Naive thymus-derived CD8-positive, alpha-beta T cell (primary cell): ENCODE measurements at regions not wholly inside any gene's neighbourhood (a gene's known extent, or its start where the extent isn't known, plus 50 kb on each side); places are given as distances from the start of the nearest gene placed in this dataset.

ENCODE experiments used
- ATAC-seq, 2 donors: fragments of 150-1000 bp; cut with Tn5 transposase in 1 of 2; sonication (Bioruptor Pico), chemical (Tn5 transposase) in 1 of 2; 1 replicate in 1 of 2; 2 replicates in 1 of 2; pipeline ENCODE4 v1.10.0; 2021; ENCODE audit warnings: mild to moderate bottlenecking in 2 of 2, moderate library complexity in 2 of 2
- POLR2A ChIA-PET: fragments of 350-600 bp; sonication (Branson Sonifier 250); formaldehyde crosslinking; loops from one replicate; lab custom pipeline; 2021; ENCODE audit warnings: antibody characterized with exemption; lab: Charles Lee
- DNase-seq, 10 donors: peaks; one replicate each; pipeline versions ENCODE4 v3.0.0 to v3.0.0-alpha.2; 2020 to 2022
- H3K27ac Mint-ChIP-seq, 10 donors: one replicate each; pipeline ENCODE4 v1.8.0; 2020 to 2022; ENCODE audit warnings: mild to moderate bottlenecking in 10 of 10, mixed read lengths in 10 of 10, moderate library complexity in 4 of 10, inconsistent platforms in 1 of 10
- H3K27me3 Mint-ChIP-seq, 5 donors: one replicate each; pipeline ENCODE4 v1.8.0; 2021 to 2022; ENCODE audit warnings: mixed read lengths in 5 of 5
- H3K36me3 Mint-ChIP-seq, 3 donors: one replicate each; pipeline ENCODE4 v1.8.0; 2020 to 2022; ENCODE audit warnings: mixed read lengths in 3 of 3, mild to moderate bottlenecking in 2 of 3, inconsistent platforms in 1 of 3
- H3K4me1 Mint-ChIP-seq, 4 donors: one replicate each; pipeline ENCODE4 v1.8.0; 2021 to 2022; ENCODE audit warnings: mixed read lengths in 4 of 4
- H3K4me3 Mint-ChIP-seq, 10 donors: one replicate each; pipeline ENCODE4 v1.8.0; 2020 to 2022; ENCODE audit warnings: mild to moderate bottlenecking in 10 of 10, mixed read lengths in 10 of 10, moderate library complexity in 6 of 10, inconsistent platforms in 1 of 10
- H3K9me3 Mint-ChIP-seq, 9 donors: one replicate each; pipeline ENCODE4 v1.8.0; 2020 to 2022; ENCODE audit warnings: mixed read lengths in 9 of 9, mild to moderate bottlenecking in 3 of 9, inconsistent platforms in 1 of 9, moderate library complexity in 1 of 9

DNA sequence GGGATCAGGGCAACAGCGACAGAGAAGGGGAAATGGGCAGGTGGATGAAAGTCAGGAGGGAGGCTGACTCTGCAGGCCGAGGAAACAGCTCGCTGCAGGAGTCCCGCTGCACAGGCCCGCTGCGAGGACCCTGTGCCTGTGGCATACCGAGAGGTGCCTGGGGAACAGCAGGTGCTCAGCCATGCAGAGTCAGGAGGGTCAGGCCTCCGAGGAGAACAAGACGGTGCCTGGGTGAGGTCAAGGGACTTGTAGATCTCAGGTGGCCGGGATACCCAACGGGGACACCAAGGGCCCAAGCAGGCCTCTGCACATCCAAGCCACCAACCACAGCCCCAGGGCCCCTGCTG is 67.5 kb downstream of the NCOR2 start:
- POLR2A ChIA-PET = no interaction called here
- peak overlapping the region in 3 of 10 donors; percentile 67 to 88 (median 82) for H3K27ac Mint-ChIP-seq
- no peak for ATAC-seq
- H3K9me3 Mint-ChIP-seq = no peaks in the 10 kb centered on the region
- no peak overlapping the region for H3K4me3 Mint-ChIP-seq
- H3K36me3 Mint-ChIP-seq = peaks cover 0 to 13% (median 0%) of the 10 kb centered on the region in 3 donors
- DNase-seq = no peak
- H3K27me3 Mint-ChIP-seq = peaks cover 0 to 1% (median 0%) of the 10 kb centered on the region in 5 donors
- H3K4me1 Mint-ChIP-seq = peaks cover 43 to 78% (median 71%) of the 10 kb centered on the region in 4 donors

- Mint-ChIP-seq H3K27me3 (peaks cover 0 to 1% (median 0%) of the 10 kb centered on the region in 5 donors), H3K4me1 (peaks cover 46 to 80% (median 73%) of the 10 kb centered on the region in 4 donors), H3K36me3 (peaks cover 0 to 17% (median 0%) of the 10 kb centered on the region in 3 donors), H3K27ac (peak overlapping the region in 6 of 10 donors; percentile 61 to 89 (median 83)), H3K9me3 (no peaks in the 10 kb centered on the region), H3K4me3 (peak overlapping the region in 1 of 10 donors; percentile 63)
- no peak for DNase-seq
- no peak for ATAC-seq
- POLR2A ChIA-PET = no interaction called here
These were observed 68.1 kb downstream of the NCOR2 start for GRCh38 chr12:124499190-124499753.

DNA sequence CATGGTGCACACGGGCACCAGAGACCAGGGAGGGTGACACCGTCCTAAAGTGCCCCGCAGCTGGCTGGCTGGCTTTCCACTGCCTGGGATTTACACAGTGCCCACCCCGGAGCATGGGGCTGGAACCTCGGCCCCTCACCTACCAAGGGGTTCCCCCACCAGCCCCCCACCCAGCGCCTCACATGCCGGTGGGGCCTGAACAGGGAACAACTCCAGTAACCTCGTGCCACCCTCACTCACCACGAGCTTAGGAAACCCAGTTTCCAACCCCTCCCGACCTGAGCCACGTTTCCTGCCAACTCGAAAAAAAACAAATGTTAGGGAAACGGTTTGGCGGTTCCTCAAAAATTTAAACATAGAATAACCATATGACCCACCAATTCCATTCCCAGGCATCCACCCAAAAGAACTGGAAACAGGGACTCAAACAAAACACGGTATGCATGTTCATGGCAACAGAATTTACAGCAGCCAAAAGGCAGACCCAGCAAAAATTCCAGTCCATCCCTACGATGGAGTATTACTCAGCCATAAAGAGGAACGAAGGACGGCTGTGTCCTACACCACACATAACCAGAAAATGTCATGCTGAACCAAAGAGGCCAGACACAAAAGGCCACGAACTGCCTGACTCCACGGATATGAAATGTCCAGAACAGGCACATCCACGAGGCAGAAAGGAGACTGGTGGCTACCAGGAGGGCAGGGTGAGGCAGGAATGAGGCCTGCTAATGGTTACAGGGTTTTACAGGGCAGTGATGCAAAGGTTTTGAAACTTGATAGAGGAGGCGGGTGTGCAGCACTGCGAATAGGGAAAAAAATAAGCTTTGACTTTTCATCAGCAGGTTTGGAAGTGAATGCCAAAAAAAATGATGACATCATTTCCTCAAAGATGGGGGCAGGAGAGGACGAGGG is 68.9 kb downstream of the NCOR2 start:
- Mint-ChIP-seq H3K4me1 (peaks cover 47 to 80% (median 77%) of the 10 kb centered on the region in 4 donors), H3K27ac (peak overlapping the region in 5 of 10 donors; percentile 27 to 89 (median 61)), H3K36me3 (peaks cover 0 to 19% (median 0%) of the 10 kb centered on the region in 3 donors), H3K9me3 (no peaks in the 10 kb centered on the region), H3K4me3 (peak overlapping the region in 1 of 10 donors; percentile 63), H3K27me3 (no peaks in the 10 kb centered on the region)
- ATAC-seq (no peak), DNase-seq (no peak)
- POLR2A ChIA-PET = no interaction called here

DNA sequence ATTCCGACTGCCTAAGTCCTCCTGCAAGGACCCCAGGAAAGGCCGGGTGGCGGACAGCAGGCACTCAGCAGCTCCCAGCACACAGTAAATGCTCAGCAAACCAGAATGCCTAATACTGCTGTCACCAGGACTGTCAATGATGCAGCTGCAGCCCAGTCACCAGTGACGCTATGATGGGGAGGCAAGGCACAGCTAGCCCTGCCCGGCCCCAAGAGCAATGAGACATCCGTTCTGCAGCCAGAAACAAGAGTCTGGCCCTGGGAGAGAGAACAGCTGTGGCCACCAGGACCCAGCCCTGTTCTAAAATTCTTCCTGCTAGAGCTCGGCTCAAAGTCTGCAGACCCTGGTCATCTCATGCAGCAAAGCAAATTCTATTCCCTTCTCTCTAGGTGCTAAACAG is 69.8 kb downstream of the NCOR2 start:
- DNase-seq (no peak), ATAC-seq (no peak)
- Mint-ChIP-seq H3K27me3 (no peaks in the 10 kb centered on the region), H3K27ac (peak overlapping the region in 2 of 10 donors; percentile 22 to 65), H3K4me1 (peaks cover 47 to 83% (median 77%) of the 10 kb centered on the region in 4 donors), H3K36me3 (peaks cover 0 to 21% (median 0%) of the 10 kb centered on the region in 3 donors), H3K9me3 (no peaks in the 10 kb centered on the region), H3K4me3 (no peak overlapping the region)
- POLR2A ChIA-PET = interaction anchor here (1.0 kb wide), 1 partner anchor 70 kb away, joined by 3 read pairs; no protein-coding TSS in a partner anchor

DNA sequence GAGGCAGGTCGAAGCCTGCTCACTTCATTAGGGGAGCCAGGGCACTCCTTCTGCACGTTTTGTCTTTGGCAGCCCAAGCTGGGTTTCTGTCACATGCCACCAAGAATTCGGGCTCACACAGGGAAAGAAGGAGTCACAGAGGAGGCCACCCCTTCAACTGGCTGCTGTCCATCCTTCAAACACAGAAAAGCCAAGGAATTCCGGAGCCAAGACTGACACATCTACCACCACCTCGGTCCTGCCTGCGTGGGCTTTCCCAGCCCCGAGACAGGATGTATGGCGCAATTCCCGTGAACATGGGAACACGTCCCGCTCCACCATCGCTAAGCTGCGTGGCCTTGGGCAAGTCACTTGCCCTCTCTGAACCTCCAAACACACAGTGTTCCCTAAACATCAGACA is 70.4 kb downstream of the NCOR2 start:
- ATAC-seq = no peak
- H3K9me3 Mint-ChIP-seq = no peaks in the 10 kb centered on the region
- H3K4me1 Mint-ChIP-seq = peaks cover 42 to 78% (median 71%) of the 10 kb centered on the region in 4 donors
- H3K4me3 Mint-ChIP-seq = no peak overlapping the region
- H3K27me3 Mint-ChIP-seq = no peaks in the 10 kb centered on the region
- peaks cover 0 to 21% (median 0%) of the 10 kb centered on the region in 3 donors for H3K36me3 Mint-ChIP-seq
- no peak for DNase-seq
- POLR2A ChIA-PET = interaction anchor here (0.6 to 1.0 kb wide), 2 partner anchors 9 to 71 kb away, joined by 3 read pairs; no protein-coding TSS in a partner anchor
- H3K27ac Mint-ChIP-seq = peak overlapping the region in 3 of 10 donors; percentile 52 to 65 (median 56)

DNA sequence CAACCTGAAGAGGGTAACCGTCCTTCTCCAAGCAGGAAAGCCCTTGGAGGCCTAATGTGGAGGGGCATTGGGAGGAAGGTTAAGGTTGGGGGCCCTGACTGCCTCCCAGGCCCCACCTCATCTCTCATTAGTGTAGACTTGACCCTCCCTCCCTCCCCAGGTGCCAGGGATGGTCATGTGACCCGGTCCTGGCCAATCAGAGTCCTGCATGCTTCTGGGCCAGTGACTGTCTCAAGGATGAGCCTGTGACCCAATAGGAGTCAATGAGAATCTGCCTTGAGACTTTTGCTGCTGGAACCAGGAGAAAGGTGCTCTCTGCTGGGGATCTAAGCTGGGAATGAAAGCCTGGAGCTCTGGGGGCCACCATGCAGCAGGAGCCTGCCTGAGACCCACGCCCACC is 70.8 kb downstream of the NCOR2 start:
- DNase-seq (no peak), ATAC-seq (no peak)
- Mint-ChIP-seq H3K9me3 (no peaks in the 10 kb centered on the region), H3K27ac (peak overlapping the region in 3 of 10 donors; percentile 52 to 65 (median 56)), H3K36me3 (peaks cover 0 to 25% (median 0%) of the 10 kb centered on the region in 3 donors), H3K27me3 (no peaks in the 10 kb centered on the region), H3K4me3 (no peak overlapping the region), H3K4me1 (peaks cover 43 to 78% (median 69%) of the 10 kb centered on the region in 4 donors)
- POLR2A ChIA-PET = interaction anchor here (0.6 kb wide), 1 partner anchor 9 kb away, joined by 3 read pairs; no protein-coding TSS in a partner anchor

GRCh38 chr12:124495194-124495983 is 72.0 kb downstream of the NCOR2 start:
- H3K4me1 Mint-ChIP-seq = peaks cover 39 to 69% (median 63%) of the 10 kb centered on the region in 4 donors
- ATAC-seq = no peak
- no peaks in the 10 kb centered on the region for H3K27me3 Mint-ChIP-seq
- H3K27ac Mint-ChIP-seq = peak overlapping the region in 5 of 10 donors; percentile 29 to 92 (median 68)
- H3K9me3 Mint-ChIP-seq = no peaks in the 10 kb centered on the region
- peaks cover 0 to 29% (median 0%) of the 10 kb centered on the region in 3 donors for H3K36me3 Mint-ChIP-seq
- peak overlapping the region in 3 of 10 donors; percentile 6 to 55 (median 50) for H3K4me3 Mint-ChIP-seq
- POLR2A ChIA-PET = no interaction called here
- DNase-seq = no peak

DNA sequence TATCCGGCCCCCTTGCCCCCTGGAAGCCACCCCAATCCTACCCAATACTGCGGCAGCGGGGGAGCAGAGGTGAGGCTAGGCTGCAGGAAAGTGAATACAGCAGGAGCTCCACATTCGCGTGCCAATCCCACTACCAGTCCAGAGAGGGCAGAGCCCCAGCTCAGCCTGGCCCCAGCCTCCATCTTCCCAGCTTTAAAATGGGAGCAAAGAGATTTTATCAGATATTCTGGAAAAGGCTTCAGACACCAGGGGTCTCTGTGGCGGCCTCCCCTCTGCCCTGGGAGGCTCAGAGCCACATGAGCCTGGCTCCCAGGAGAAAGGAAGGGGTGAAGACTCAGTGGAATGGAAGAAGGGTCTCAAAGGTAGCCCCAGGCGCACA is 72.7 kb downstream of the NCOR2 start:
- ATAC-seq = no peak
- H3K36me3 Mint-ChIP-seq = peaks cover 0 to 32% (median 0%) of the 10 kb centered on the region in 3 donors
- no peaks in the 10 kb centered on the region for H3K9me3 Mint-ChIP-seq
- POLR2A ChIA-PET = no interaction called here
- H3K4me1 Mint-ChIP-seq = peaks cover 40 to 68% (median 61%) of the 10 kb centered on the region in 4 donors
- no peaks in the 10 kb centered on the region for H3K27me3 Mint-ChIP-seq
- H3K4me3 Mint-ChIP-seq = peak overlapping the region in 2 of 10 donors; percentile 6 to 50
- peak overlapping the region in 5 of 10 donors; percentile 17 to 92 (median 48) for H3K27ac Mint-ChIP-seq
- no peak for DNase-seq

GRCh38 chr12:124493809-124494750 is 73.3 kb downstream of the NCOR2 start:
- H3K4me1 Mint-ChIP-seq = peaks cover 34 to 61% (median 54%) of the 10 kb centered on the region in 4 donors
- H3K27ac Mint-ChIP-seq = peak overlapping the region in 9 of 10 donors; percentile 15 to 92 (median 70)
- H3K9me3 Mint-ChIP-seq = no peaks in the 10 kb centered on the region
- POLR2A ChIA-PET = interaction anchor here (0.5 kb wide), 1 partner anchor 521 kb away, joined by 3 read pairs; the partner anchor contains the start of gene CCDC92
- peak overlapping the region in 7 of 10 donors; percentile 17 to 56 (median 39) for H3K4me3 Mint-ChIP-seq
- no peaks in the 10 kb centered on the region for H3K27me3 Mint-ChIP-seq
- no peak for DNase-seq
- peak; percentile 18 to 33 for ATAC-seq
- peaks cover 0 to 30% (median 0%) of the 10 kb centered on the region in 3 donors for H3K36me3 Mint-ChIP-seq

GRCh38 chr12:124492879-124493808 is 74.3 kb downstream of the NCOR2 start:
- no peaks in the 10 kb centered on the region for H3K9me3 Mint-ChIP-seq

More at GRCh38 chr12:124492879-124493808, 74.3 kb downstream of the NCOR2 start:
- Mint-ChIP-seq H3K27me3 (no peaks in the 10 kb centered on the region), H3K36me3 (peaks cover 0 to 30% (median 0%) of the 10 kb centered on the region in 3 donors), H3K4me3 (peak overlapping the region in 1 of 10 donors; percentile 33), H3K4me1 (peaks cover 30 to 54% (median 48%) of the 10 kb centered on the region in 4 donors), H3K27ac (peak overlapping the region in 6 of 10 donors; percentile 15 to 92 (median 68))
- ATAC-seq = no peak
- POLR2A ChIA-PET = interaction anchor here (0.5 kb wide), 1 partner anchor 521 kb away, joined by 3 read pairs; the partner anchor contains the start of gene CCDC92
- DNase-seq = no peak
